H1 (cell line): ENCODE measurements at regions not wholly inside any gene's neighbourhood (a gene's known extent, or its start where the extent isn't known, plus 50 kb on each side); places are given as distances from the start of the nearest gene placed in this dataset.

Experiments
- CBX8 ChIP-seq: fragments of 300-800, 300-1000 bp; sonication (generic); IDR thresholded peaks from 2 replicates; pipeline ENCODE4 v1.7.1; 2016; ENCODE audit warnings: low read depth, low read length, borderline replicate concordance
- CREB1 ChIP-seq: IDR thresholded peaks from 2 replicates; pipeline ENCODE4 v1.6.1; 2012; ENCODE audit warnings: inconsistent platforms
- SIRT6 ChIP-seq: IDR thresholded peaks from one replicate; pipeline ENCODE4 v1.7.1; 2012; ENCODE audit warnings: low read length, inconsistent platforms
- TF ChIP-seq, protein P1 (sequence below): IDR thresholded peaks from 2 replicates; pipeline ENCODE4 v1.6.1; 2011; ENCODE audit warnings: low read length, improper control_type of control experiment

DNA sequence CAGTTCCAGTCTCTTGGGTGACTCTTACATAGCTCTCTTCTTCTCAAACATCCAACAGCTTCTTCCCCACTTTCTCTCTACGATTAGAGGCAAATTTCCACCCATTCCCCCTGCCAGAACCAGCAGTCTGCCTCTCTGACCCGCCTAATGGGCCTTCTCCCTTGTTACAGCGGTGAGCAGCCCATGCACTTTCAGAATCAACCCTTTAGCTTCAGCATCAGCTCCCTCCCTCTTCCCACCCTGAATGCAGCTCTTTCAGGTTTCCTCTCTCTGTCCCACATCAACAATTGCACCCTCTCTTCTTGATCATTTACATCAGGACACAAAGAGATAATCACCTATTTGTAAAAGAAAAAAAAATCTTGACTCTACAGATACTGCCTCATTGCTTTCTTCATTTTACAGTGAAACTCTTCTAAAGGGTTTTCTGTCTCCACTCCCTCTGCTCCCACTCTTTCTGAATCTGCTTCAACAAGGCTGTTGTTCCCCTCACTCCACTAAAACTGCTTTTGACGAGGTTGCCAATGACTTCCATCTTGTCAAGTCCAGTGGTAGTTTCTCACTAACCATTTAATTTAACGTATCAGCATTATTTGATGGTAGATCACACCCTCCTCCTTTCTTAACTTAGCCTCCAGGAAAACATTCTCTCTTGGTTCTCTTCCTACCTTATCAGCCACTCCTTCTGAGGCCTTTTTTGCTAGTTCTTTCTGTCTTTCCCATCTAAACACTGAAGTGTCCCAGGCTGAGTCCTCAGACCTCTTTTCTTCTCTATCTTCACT lies 106.6 kb downstream of the NPY start (continued):
- TF ChIP-seq, protein P1, sequence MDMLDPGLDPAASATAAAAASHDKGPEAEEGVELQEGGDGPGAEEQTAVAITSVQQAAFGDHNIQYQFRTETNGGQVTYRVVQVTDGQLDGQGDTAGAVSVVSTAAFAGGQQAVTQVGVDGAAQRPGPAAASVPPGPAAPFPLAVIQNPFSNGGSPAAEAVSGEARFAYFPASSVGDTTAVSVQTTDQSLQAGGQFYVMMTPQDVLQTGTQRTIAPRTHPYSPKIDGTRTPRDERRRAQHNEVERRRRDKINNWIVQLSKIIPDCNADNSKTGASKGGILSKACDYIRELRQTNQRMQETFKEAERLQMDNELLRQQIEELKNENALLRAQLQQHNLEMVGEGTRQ: no peak
- TF ChIP-seq SIRT6: no peak
- no peak for TF ChIP-seq CREB1
- no peak for TF ChIP-seq CBX8
